OCI-LY3 (cell line): ENCODE measurements at regions not wholly inside any gene's neighbourhood (a gene's known extent, or its start where the extent isn't known, plus 50 kb on each side); places are given as distances from the start of the nearest gene placed in this dataset.

Source experiments
- H2AFZ ChIP-seq: fragments of 200-600, 300-600 bp; shearing (Covaris generic); 2 replicates; pipeline ENCODE4 v1.6.0; 2014; ENCODE audit warnings: antibody characterized with exemption, low read depth, low read length
- H3K27ac ChIP-seq: fragments of 200-600, 300-600 bp; sonication (generic); 2 replicates; pipeline ENCODE4 v1.5.1; 2014; ENCODE audit warnings: mild to moderate bottlenecking, low read length, moderate library complexity, mixed read lengths
- H3K27me3 ChIP-seq: fragments of 200-600, 300-600 bp; sonication (generic); 2 replicates; pipeline ENCODE4 v1.6.1; 2014; ENCODE audit warnings: low read depth, low read length, mixed read lengths
- H3K36me3 ChIP-seq: fragments of 200-600, 300-600 bp; sonication (generic); replicated peaks from 2 replicates; pipeline ENCODE3; 2014; ENCODE audit warnings: low read depth, low read length, mixed read lengths
- H3K4me1 ChIP-seq: fragments of 300-600, 200-600 bp; sonication (generic); 2 replicates; pipeline ENCODE4 v1.6.1; 2014; ENCODE audit warnings: low read length, mixed read lengths
- H3K4me2 ChIP-seq: fragments of 200-600, 300-600 bp; sonication (generic); 2 replicates; pipeline ENCODE4 v1.6.1; 2014; ENCODE audit warnings: low read length, mixed read lengths
- H3K4me3 ChIP-seq: fragments of 300-600, 200-600 bp; sonication (generic); 2 replicates; pipeline ENCODE4 v1.5.1; 2014; ENCODE audit warnings: antibody characterized with exemption, mild to moderate bottlenecking, low read length, moderate library complexity
- H3K79me2 ChIP-seq: fragments of 300-600, 200-600 bp; shearing (Covaris generic); 2 replicates; pipeline ENCODE4 v1.6.1; 2014; ENCODE audit warnings: mild to moderate bottlenecking, low read length, mixed read lengths
- H3K9ac ChIP-seq: fragments of 300-600, 200-600 bp; shearing (Covaris generic); 2 replicates; pipeline ENCODE4 v1.6.0; 2014; ENCODE audit warnings: mild to moderate bottlenecking, low read length, moderate library complexity
- H3K9me3 ChIP-seq: fragments of 200-600, 300-600 bp; shearing (Covaris generic); 2 replicates; pipeline ENCODE4 v1.6.1; 2014; ENCODE audit warnings: low read length, mixed read lengths; ENCODE audit not compliant: insufficient read depth
- H4K20me1 ChIP-seq: fragments of 200-600, 300-600 bp; sonication (generic); 2 replicates; pipeline ENCODE4 v1.6.1; 2016; ENCODE audit warnings: low read length, mixed read lengths; ENCODE audit not compliant: insufficient read depth
- EZH2phosphoT487 ChIP-seq: fragments of 200-600 bp; shearing (Covaris generic); IDR thresholded peaks from 2 replicates; pipeline ENCODE4 v1.6.1; 2018; ENCODE audit warnings: antibody characterized with exemption, mixed run types, low read depth
- TF ChIP-seq, protein P1 (sequence below): fragments of 200-600, 300-600 bp; sonication (generic); IDR thresholded peaks from 2 replicates; pipeline ENCODE4 v1.5.1; 2014; ENCODE audit warnings: antibody characterized with exemption, low read length, low read depth

DNA sequence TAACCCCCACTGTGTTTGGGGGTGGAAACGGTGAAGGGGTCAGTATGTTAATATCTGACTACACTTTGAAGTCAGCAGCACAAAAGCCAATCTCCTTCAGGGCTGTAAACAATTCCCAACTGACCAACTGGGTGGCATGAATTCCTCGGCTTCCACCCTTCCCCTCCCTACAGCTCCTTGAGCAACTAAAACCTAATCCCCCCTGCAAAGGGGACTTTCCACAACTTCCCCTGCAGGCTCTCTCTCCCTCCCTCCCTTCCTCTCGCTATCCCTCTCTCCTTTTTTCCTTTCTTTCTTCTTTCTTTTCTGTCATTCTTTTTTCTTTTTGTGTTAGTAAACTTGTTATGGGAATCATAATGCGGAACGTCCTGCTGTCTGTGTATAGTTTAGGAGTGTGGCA lies 65.1 kb upstream of the PTCH1 start:
- Histone ChIP-seq H3K4me3 (no peak overlapping the region), H4K20me1 (no peaks in the 10 kb centered on the region), H3K36me3 (no peaks in the 10 kb centered on the region), H3K27me3 (no peaks in the 10 kb centered on the region), H3K27ac (no peak overlapping the region), H3K9ac (no peak overlapping the region), H3K9me3 (no peaks in the 10 kb centered on the region), H3K79me2 (no peaks in the 10 kb centered on the region), H3K4me2 (no peak overlapping the region), H2AFZ (no peak overlapping the region), H3K4me1 (no peaks in the 10 kb centered on the region)
- no peak for TF ChIP-seq EZH2phosphoT487
- TF ChIP-seq, protein P1, sequence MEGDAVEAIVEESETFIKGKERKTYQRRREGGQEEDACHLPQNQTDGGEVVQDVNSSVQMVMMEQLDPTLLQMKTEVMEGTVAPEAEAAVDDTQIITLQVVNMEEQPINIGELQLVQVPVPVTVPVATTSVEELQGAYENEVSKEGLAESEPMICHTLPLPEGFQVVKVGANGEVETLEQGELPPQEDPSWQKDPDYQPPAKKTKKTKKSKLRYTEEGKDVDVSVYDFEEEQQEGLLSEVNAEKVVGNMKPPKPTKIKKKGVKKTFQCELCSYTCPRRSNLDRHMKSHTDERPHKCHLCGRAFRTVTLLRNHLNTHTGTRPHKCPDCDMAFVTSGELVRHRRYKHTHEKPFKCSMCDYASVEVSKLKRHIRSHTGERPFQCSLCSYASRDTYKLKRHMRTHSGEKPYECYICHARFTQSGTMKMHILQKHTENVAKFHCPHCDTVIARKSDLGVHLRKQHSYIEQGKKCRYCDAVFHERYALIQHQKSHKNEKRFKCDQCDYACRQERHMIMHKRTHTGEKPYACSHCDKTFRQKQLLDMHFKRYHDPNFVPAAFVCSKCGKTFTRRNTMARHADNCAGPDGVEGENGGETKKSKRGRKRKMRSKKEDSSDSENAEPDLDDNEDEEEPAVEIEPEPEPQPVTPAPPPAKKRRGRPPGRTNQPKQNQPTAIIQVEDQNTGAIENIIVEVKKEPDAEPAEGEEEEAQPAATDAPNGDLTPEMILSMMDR, result no peak

DNA sequence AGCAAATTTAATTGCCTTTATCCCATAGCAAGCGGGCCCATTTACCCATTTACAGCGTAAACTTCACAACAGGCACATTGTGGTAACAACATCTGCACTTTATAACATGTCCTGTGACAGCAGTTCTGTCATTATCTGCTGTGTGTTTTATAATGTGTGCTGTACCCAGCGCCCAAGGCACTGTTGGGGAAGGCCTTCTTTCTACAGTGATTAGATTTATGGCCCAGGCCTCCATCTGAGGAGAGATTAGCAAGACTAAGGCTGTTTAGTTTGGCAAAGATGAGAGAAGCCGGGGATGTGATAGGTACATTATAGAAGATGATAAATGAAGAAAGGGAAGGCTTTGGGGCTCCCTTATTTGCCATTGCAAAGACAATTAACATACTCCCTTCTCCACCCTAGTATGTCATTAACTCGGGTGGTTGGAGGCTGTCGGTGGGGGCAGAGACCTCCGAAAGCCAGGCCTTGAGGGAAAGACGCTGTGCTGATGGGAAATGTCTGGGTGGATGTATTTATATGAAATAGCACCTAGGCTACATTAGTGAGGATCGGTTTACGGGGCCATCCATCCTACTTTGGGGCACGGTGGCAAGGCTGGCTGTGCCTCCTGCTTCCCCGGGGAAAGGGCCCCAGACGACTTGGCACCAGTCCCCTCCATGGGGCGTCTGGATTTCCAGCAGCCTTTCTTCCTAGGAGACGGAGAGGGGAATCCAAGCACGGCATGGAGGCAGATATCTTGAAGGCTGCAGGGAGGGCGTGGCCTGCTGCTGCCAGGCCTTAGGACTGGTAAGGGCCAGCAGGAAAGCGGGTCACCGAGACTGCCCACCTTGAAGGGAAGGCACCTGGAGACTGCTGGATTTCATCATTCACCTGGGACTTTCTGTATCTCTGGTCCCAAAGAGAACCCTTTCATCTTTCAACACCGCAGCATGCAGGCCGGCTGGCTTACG lies 64.3 kb upstream of the PTCH1 start:
- Histone ChIP-seq H3K79me2 (no peaks in the 10 kb centered on the region), H3K27me3 (no peaks in the 10 kb centered on the region), H3K4me3 (no peak overlapping the region), H3K27ac (no peak overlapping the region), H3K9me3 (no peaks in the 10 kb centered on the region), H3K9ac (no peak overlapping the region), H3K4me1 (no peaks in the 10 kb centered on the region), H4K20me1 (no peaks in the 10 kb centered on the region), H3K4me2 (no peak overlapping the region), H3K36me3 (no peaks in the 10 kb centered on the region), H2AFZ (no peak overlapping the region)
- TF ChIP-seq EZH2phosphoT487, result no peak
- TF ChIP-seq, protein P1, result no peak

DNA sequence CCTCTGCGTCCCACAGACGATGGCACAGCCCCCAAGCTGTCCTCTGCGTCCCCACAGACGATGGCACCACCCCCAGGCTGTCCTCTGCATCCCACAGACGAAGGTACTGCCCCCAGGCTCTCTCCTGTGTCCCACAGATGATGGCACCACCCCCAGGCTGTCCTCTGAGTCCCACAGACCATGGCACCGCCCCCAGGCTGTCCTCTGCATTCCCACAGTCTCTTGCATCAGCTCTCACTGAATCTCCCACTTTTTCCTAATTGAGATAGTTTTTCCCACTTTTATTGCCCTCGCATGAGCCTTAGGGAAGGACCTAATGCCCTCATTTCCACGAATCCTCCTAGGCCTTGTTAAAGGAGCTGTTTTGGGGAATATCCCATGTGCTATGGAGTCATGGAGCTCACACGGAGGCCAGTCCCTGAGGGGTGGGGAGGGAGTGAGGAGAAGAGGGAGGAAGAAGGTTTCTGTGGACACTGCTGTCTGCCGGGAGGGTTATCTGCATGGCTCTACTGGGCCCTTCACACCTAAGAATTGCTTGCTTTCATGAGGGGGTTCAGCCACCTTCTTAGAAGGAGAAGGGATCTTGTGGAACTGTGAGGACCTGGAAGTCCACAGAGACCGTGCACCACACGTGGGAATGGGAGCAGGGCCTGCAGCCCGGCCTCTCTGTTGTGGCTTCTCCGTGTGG lies 58.2 kb upstream of the PTCH1 start:
- Histone ChIP-seq H3K79me2 (no peaks in the 10 kb centered on the region), H3K27ac (no peak overlapping the region), H4K20me1 (no peaks in the 10 kb centered on the region), H3K36me3 (no peaks in the 10 kb centered on the region), H3K27me3 (no peaks in the 10 kb centered on the region), H3K4me3 (no peak overlapping the region), H3K4me1 (no peaks in the 10 kb centered on the region), H3K9me3 (no peaks in the 10 kb centered on the region), H3K4me2 (no peak overlapping the region), H2AFZ (no peak overlapping the region), H3K9ac (no peak overlapping the region)
- TF ChIP-seq, protein P1, result no peak
- no peak for TF ChIP-seq EZH2phosphoT487

DNA sequence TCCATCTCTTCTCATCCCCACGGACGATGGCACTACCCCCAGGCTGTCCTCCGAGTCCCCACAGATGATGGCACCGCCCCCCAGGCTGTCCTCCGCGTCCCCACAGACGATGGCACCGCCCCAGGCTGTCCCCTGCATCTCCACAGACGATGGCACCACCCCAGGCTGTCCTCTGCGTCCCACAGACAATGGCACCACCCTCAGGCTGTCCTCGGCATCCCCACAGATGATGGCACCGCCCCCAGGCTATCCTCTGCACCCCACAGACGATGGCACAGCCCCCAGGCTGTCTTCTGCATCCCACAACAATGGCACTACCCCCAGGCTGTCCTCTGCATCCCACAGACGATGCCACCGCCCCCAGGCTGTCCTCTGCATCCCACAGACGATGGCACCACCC lies 57.4 kb upstream of the PTCH1 start:
- Histone ChIP-seq H3K4me1 (no peaks in the 10 kb centered on the region), H2AFZ (no peak overlapping the region), H4K20me1 (no peaks in the 10 kb centered on the region), H3K9ac (no peak overlapping the region), H3K79me2 (no peaks in the 10 kb centered on the region), H3K27ac (no peak overlapping the region), H3K4me3 (no peak overlapping the region), H3K36me3 (no peaks in the 10 kb centered on the region), H3K9me3 (no peaks in the 10 kb centered on the region), H3K4me2 (0 out of 2 replicates have a peak overlapping the region, but pooled peaks have one; percentile 9), H3K27me3 (no peaks in the 10 kb centered on the region)
- TF ChIP-seq EZH2phosphoT487, result no peak
- TF ChIP-seq, protein P1, result peak; percentile 33
